HG03521 (cell line): ENCODE measurements at regions not wholly inside any gene's neighbourhood (a gene's known extent, or its start where the extent isn't known, plus 50 kb on each side); places are given as distances from the start of the nearest gene placed in this dataset.

Source experiments
- ATAC-seq: cut with Tn5 transposase; IDR thresholded peaks from one replicate; pipeline ENCODE4 v1.9.1; 2021; ENCODE audit warnings: mild to moderate bottlenecking, moderate library complexity; ENCODE audit not compliant: unreplicated experiment

DNA sequence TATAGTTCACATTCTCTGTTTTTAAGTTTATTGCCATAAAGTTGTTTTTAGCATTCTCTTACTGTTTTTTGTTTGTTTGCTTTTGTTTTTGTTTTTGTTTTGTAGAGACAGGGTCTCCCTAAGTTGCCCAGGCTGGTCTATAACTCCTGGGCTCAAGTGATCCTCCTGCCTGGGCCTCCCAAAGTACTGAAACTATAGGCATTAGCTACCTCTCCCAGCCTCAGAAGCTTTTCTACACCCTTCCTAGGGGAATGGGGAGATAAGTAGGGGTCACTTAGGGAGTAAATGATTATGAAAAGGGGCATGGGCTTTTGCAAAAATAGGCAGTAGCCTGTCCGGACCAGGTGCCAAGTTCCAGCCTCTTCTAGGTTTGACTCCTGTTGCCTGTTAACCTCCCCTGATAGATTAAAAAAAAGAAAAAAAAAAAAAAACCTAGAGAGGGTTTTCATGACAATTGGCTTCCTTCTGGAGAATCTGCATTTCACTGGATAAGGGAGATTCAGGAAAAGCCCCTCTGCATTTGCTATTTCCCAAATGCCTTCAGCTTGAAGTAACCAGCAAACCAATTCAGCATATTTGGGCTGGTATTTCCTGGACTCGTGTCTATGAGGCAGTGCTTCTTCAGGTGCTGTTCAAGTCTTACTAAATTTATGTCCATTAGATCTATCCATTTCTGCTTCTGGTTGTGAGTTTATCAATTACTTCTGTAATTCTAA, 216.8 kb downstream of the TM9SF2 start:
- no peak for ATAC-seq

DNA sequence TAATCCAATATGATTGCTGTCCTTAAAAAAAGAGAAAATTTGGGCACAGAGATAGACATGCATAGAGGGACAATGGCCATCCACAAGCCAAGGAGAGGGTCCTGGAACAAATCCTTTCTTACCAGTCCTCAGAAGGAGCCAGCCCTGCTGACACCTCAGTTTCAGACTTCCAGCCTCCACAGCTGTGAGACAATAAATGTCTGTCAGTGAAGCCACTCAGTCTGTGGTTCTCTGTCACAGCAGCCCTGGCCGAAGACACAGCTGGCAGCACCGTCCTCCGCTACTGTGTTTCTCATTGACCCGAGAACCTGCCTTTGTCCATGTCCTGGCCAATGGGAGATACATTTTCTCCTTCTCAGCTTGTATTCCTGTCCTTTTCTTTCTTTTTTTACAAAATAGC, 207.9 kb downstream of the TM9SF2 start:
- no peak for ATAC-seq

DNA sequence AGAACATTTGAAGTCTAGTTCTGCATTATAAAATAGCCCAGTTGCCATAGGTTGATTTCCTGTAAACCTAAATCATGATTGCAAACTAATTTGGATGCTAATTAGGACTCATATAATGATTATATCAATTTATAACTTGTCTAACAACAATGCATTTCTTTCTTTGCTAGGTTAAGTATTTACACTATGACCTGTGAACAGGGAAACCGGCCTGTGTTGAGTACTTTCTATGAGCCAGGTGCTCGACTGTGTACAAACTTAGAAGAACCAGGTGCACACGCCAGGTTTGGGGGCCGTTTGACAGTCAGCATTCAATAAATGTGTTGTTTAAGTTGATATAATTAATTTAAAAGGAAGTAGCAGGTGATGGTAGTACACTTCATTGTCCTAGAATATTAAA, 203.1 kb downstream of the TM9SF2 start:
- no peak for ATAC-seq

DNA sequence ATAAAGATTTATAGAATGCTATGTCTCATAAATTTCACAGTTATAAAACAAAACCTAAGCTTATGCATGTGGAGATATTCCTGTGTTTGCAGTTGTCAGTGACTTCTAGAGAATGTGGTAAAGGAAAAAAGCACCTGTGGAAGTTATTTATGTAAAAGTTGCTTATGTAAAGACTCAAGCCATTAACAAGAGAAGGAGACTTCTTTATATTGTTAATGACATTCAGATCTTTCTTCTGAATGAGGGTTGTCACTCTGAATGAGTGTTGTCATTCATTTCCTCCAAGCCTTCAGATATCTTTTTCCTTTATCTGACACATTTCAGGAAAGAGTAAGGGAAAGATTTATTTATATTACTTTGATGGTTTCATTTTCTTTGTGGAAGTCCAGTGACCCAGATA, 202.6 kb downstream of the TM9SF2 start:
- ATAC-seq, result no peak

DNA sequence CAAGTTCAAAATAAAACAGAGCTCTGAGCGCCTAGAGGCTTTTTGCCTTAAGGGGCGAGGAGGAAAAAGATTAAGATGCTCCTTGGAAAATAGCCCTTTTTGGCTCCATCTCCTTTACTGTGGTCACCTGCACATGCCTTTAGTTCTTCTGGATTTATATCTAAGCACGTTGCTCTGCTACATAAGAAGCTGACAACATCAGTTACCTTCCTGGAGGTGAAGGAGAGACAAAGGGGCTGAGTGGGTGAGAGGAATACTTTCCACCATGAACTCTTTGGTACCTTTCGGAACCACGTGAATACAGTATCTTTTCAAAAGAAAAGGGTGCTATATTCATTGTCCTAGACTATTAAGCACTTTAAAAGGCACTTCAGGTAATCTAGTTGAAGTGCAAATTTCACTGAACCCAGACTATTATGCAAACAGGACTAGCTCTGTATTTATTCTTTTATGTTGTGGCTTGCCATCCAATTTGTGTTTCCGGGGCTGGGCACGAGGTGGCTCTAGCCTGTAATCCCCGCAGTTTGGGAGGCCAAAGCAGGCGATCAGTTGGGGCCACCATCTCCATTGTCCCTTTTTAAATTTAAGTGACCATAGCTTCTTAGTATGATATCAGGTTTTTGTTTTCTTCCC, 201.5 kb downstream of the TM9SF2 start:
- no peak for ATAC-seq

DNA sequence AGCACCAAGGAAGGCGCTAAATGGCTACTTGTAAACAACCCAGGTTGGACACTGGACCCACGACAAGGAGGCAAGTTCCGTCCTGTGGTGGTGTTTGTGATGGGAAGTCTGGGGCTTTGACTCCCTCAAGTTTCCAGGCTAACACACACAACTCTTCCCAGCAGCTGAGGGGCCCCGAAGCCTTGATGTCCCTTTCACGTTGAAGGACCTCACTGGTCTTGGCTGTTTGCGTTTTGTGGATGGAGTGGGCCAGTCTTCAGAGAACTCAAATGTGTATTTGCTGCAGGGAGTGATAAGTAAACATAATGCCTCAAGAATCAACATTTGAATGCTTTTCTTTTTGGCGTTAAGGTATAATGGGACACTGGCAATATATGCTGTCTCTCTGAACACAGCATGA, 199.2 kb downstream of the TM9SF2 start:
- ATAC-seq, result no peak

DNA sequence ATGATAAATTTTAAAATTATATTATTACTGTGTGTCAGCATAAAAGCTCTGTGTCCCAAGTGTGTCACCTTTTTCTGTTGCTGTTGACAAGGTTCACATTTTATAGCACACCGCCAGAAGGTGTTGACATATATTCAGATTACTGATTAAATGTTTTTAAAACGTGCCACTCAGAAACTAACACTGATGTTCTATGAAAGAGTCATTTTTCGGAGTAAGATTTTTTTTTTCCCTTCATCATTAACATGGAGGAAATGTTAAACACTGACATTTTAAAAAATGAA, 197.5 kb downstream of the TM9SF2 start:
- ATAC-seq, result no peak

DNA sequence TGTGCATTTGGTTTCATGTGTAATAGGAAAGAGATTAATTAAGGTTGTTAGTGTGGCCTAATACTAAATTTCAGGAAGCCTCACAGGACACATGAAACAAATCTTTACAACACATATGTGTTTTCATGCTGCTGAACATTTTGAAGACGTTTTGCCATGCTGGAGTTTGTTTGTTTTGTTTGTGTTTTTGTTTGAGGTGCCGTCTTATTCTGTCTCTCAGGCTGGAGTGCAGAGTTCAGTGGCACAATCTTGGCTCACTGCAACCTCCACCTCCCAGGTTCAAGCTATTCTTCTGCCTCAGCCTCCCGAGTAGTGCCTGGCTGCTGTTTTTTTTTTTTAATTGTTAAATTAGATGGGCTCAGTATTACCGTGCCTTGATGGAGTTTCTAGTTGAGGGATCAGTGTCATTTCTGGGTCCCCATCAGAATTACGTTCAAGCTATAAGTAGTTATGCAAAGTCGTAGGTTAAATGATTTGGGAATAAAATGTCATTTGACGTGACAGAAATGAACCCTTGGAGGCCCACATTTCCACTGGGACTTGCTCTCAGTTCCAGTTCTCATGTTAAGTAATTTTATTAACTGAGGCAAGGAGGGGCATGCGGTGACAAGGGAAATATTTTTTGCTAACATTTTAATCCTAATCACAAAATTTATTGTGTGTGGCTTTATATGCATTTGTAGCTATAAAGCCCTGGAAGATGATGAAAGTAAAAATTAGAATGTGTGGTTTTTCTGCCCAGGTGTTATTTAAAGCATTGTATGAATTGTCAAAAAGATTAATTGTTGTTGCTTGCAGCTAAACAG, 196.9 kb downstream of the TM9SF2 start:
- no peak for ATAC-seq

DNA sequence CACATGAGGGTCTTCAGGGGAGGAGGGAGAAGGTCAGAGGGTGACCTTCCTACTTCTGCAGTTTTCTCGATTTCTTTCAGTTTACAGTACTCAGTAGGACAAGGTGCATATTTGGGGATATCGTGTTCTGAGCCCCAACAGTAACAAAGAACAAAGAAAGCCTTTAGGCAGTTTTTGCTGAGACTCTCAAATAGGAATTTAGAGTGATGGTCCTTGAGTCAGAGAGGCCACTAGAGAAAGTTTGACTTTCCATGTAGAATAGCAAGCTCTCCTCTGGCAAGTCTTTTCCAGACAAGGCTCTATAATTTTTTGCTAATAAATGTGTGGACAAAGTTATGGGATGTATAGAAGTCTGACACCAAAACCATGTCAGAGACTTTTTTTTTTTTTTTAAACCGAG, 194.6 kb downstream of the TM9SF2 start:
- no peak for ATAC-seq

DNA sequence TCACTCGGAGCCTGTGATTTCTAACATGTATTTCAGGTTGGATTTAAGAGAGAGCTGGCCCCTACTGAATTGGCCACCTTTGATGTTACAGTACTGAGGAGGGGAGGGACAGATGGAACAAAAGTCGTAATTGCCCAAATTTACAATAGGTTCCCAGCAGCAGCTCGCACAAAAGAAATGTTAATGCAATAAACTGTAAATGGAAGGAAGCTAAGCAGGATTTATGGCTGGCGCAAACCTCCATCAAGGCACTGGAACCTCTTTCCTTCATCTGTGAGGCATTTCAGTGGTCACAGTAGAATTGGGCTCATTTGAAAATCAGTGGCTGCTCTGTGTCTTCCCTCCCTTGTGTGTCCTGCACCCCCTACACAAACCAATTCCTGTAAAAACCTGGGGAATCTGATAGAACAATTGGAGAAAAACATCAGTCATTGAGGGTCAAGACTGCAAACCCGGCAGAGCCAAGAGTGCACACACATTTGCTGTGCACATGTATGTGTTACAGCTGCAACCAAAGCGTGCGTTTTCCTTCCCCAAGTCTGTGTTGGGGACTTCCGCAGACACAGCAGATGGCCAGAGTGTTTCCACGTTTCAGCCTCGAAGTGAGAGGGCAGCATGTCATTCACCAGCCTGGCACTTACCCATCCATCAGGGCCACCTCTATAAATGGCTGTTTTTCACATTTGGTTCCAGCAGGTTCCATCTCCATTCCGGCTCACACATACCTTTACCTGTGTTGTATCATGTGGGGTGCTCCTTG, 192.8 kb downstream of the TM9SF2 start:
- ATAC-seq, result no peak

DNA sequence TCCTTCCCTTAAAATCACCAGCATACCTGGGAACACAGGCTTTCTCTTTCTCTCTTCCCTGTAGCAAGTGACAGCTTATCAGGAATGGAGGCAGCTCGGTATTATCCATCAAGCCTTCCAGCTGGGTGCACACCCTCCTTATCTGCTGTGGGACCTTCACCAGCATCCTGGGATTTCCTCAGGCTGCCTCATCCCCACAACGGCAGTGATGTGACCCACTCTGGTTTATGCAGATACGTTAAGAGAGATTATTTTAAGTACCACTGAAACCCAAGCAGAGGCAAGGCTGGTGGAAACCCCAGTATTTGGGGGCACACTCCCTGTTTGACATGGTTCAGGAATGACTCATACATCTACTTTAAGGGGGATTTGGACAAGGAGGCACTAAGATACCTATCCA, 192.1 kb downstream of the TM9SF2 start:
- no peak for ATAC-seq

DNA sequence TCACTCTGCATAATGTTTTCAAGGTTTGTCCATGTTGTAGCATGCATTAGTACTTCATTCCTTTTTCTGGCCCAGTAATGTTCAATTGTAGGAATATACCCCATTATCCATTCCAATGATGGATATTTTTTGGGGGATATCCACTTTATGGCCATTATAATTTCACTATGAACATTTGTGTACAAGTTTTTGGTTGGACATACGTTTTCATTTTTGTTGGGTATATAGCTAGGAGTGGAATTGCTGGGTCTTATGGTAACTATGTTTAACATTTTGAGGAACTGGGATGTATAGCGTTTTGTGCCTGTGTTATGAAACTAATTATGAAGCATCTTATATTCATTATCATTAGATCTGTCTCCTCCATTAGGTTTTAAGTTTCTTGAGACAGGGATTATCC, 191.6 kb downstream of the TM9SF2 start:
- ATAC-seq, result no peak

DNA sequence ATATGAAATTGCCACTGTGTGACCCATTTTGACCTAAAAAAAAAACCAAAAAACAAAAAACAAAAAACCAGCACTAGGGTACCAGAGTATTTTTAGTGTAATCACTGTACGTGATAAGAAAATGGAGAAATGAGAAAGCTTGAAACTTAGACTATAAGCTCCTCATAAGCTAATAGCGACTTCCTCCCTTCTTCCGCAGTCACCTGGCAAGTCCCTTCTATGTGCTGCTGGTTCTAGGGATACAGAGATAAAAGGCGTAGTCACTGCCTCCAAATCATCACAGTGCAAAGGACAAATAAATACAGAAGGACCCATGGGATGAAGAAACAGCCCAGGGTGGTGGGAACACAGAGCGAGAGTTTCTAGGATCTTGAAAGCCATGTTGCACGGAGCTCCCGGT, 190.3 kb downstream of the TM9SF2 start:
- no peak for ATAC-seq

DNA sequence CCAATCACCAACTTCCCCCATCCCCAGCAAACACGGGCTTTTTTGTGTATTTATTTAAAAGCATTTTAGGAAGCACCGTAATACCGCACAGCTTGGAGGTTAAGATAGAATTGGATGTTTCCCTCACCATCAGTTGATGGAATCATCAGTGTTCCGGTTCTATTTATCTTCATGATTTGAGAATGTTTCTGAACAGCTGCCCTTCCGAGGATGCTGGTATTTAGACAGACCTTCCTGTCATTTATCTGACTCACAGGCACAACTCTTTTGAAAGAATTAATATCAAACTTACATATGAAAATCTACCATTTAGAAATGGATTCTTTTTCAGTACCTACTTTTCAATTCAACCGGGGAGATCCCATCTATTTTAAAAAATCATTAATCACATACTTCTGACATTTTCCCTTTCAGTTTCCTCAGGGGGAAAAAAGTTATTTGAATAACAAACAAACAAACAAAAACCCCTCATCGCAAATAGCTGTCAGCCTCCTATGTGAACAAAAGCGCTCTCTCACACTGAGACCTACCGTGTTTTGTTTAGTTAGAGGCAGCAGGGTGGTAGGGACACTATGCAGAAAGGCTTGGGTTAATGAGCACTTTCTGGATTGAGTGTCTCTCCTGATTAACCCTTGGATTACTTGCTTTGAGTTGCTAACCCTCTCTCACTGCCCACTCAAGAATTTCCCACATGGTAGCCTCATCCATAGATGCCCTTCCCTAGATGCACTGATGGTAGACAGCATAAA, 189.3 kb downstream of the TM9SF2 start:
- no peak for ATAC-seq

DNA sequence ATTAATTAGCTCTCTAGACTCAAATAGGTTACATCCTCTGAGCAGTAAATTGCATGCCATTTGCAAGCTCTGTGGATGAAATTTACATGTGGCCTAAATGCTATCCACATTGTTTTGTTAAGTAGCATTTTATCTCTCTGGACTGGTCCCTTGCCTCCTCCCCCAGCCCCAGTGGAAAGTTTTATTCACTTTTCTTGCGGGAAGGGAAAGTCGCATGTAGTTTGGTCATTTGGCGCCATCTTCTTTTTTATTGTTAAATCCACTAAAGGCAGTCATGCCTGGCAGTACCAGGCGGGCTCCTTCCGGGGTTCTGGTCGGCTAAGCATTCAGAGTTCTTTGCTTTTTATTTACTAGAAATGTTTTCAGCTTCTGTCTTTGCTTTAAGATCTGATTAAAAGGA, 188.7 kb downstream of the TM9SF2 start:
- no peak for ATAC-seq

DNA sequence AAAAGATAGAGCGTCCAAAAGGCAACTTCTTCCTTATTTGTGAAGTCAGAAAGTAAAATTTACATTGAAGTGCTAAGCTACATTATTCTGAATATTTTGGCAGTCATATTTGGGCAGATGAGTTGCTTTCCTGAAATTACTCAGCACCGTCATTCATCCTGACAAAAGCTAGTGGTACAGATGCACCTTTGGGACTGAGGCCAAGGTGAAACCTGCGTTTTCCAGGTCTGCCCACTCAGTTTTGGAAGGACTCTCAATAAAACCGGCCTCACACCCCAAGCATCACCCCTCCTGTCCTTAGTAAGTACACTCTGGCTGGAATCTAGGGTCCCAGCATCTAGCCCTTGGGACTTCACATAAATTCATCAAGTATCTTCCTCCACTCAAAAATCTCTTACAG, 187.5 kb downstream of the TM9SF2 start:
- no peak for ATAC-seq

DNA sequence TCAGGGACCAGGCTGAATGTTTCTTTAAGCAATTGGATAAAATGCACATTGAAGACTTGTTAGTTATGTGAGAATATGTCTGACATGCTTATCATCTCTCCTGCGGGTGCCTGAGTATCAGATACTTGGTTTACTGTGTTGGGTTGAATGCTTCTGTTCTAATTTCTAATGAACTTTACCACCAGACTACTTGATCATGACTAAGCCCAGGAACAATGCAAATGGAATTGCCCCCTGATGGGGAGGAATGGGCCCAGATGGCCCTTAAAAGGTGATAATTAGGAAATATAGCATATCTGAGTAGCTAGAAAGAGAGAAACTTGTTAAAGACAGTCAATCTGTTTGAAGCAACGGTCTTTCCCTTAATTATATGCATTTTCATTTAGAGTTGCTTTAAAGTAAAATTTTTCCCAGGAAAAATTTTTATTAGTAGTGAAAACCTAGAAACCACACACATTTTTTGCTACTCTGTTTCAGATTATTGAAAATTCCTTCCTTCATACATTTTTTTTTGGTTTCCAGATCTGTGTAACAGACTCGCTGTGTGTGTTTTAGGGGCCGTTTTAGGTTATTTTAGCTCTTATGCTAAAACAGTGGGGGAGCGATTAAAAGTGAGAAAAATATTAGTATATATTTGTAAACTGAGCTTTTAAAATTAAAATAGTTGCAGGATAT, 186.6 kb downstream of the TM9SF2 start:
- ATAC-seq, result no peak

DNA sequence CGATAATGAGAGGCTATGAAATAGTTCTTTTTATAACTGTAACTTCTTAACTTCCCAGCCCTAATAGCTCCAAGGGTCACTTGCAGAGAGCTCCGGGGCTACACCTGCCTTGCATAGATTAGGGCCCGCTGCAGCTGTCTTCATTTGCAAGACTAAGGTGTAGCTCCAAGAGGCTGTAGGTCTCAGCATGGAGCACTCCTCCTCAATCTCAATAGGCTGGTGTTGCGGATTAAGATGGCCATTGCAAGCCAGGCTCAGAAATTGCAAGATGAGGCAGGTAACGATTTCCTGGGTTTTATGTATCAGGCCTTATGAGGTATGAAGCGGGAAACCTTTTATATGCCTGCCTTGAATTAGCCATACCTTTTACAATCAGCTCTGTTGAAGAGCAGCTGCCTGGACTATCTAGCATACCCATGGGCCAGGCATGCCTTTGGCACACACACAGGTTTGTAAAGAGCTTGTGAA, 185.7 kb downstream of the TM9SF2 start:
- no peak for ATAC-seq

DNA sequence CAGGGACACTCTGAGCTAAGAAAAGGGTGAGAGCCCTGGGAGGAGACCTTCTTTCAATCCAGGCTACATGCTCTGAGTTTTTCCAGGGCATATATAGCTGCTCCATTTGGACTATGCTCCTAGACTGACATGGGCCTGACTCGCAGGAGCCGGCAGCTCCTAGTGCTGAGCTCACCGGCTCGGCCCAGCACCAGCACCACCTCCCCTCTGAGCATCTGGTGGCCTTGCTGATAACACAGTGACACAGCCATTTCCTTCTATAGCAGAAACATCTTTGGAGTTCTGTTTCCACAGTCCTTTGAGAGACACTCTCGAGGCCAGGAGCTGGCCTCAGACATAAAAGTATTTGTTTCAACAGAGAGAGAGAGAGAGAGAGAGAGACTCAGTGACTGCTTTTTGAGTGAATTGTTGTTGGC, 184.9 kb downstream of the TM9SF2 start:
- no peak for ATAC-seq

DNA sequence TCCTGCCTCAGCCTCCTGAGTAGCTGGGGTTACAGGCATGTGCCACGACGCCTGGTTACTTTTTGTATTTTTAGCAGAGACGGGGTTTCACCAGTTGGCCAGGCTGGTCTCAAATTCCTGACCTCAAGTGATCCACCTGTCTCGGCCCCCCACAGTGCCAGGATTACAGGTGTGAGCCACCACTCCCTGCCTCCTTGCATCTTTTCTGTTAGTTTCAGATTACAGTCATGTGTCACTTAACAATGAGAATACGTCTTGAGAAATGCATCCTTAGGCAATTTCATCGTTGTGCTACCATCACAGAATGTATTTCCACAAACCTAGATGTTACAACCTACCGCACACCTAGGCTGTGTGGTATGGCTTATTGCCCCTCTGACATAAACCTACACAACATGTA, 180.4 kb downstream of the TM9SF2 start:
- no peak for ATAC-seq
